ENCODE measurements at regions not wholly inside any gene's neighbourhood (a gene's known extent, or its start where the extent isn't known, plus 50 kb on each side); places are given as distances from the start of the nearest gene placed in this dataset.

- no peak overlapping the region for H3K27ac Mint-ChIP-seq
- peaks cover 10% of the 10 kb centered on the region for H3K27me3 Mint-ChIP-seq
- POLR2A ChIA-PET, result no interaction called here
- no peak for ATAC-seq (ENCODE audit: low read depth)
- no peak for DNase-seq
- Histone ChIP-seq H3K79me2 (ENCODE audit: control insufficient read depth, insufficient read depth, low read length) (no peaks in the 10 kb centered on the region), H3K4me3 (ENCODE audit: control extremely low read depth in 1 of 5, extremely low read depth in 1 of 5, insufficient read depth in 1 of 5, low read depth in 2 of 5, low read length in 4 of 5) (no peak overlapping the region), H3K9ac (ENCODE audit: low read length) (no peak overlapping the region), H4K20me1 (ENCODE audit: control insufficient read depth, insufficient read depth, low read length, poor library complexity, severe bottlenecking) (no peaks in the 10 kb centered on the region), H3K27me3 (replicated peaks in 1 of 4; ENCODE audit: control extremely low read depth in 1 of 4, control insufficient read depth in 3 of 4, insufficient read depth in 4 of 4, low read length in 3 of 4) (no peaks in the 10 kb centered on the region), H3K36me3 (replicated peaks in 1 of 2; ENCODE audit: control extremely low read depth in 1 of 2, control insufficient read depth in 1 of 2, extremely low read depth in 1 of 2, insufficient read depth in 2 of 2, low read length in 1 of 2) (no peaks in the 10 kb centered on the region), H3K4me1 (ENCODE audit: control insufficient read depth in 2 of 2, insufficient read depth in 2 of 2, low read length in 2 of 2) (no peaks in the 10 kb centered on the region), H3K27ac (ENCODE audit: low read length in 2 of 2) (no peak overlapping the region), H3K9me3 (ENCODE audit: control extremely low read depth in 1 of 3, control insufficient read depth in 2 of 3, insufficient read depth in 1 of 3, low read length in 2 of 3) (no peaks in the 10 kb centered on the region), H2AFZ (ENCODE audit: insufficient read depth, low read depth, low read length, poor library complexity, severe bottlenecking) (no peak overlapping the region), H3K4me2 (replicated peaks; ENCODE audit: low read depth, low read length, poor library complexity, severe bottlenecking) (no peak overlapping the region)
- CTCF ChIA-PET, result no interaction called here
- WGBS (ENCODE audit: insufficient coverage), result no CpG with 5 or more reads among the region's 4 CpGs
- TF ChIP-seq, protein P1, sequence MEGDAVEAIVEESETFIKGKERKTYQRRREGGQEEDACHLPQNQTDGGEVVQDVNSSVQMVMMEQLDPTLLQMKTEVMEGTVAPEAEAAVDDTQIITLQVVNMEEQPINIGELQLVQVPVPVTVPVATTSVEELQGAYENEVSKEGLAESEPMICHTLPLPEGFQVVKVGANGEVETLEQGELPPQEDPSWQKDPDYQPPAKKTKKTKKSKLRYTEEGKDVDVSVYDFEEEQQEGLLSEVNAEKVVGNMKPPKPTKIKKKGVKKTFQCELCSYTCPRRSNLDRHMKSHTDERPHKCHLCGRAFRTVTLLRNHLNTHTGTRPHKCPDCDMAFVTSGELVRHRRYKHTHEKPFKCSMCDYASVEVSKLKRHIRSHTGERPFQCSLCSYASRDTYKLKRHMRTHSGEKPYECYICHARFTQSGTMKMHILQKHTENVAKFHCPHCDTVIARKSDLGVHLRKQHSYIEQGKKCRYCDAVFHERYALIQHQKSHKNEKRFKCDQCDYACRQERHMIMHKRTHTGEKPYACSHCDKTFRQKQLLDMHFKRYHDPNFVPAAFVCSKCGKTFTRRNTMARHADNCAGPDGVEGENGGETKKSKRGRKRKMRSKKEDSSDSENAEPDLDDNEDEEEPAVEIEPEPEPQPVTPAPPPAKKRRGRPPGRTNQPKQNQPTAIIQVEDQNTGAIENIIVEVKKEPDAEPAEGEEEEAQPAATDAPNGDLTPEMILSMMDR (IDR thresholded peaks at IDR 0.05), result no peak
- no peak for TF ChIP-seq EZH2 (IDR thresholded peaks at IDR 0.05; ENCODE audit: borderline replicate concordance, insufficient read depth, low read depth, low read length, poor library complexity, severe bottlenecking)
- peaks cover 4% of the 10 kb centered on the region for H3K4me1 Mint-ChIP-seq
- no peak overlapping the region for H3K4me3 Mint-ChIP-seq
- intact Hi-C loops (cut with micrococcal nuclease), result no loop called here
- no peaks in the 10 kb centered on the region for H3K9me3 Mint-ChIP-seq (ENCODE audit: insufficient read depth)
Measured at GRCh38 chr6:137683916-137684315, 183.1 kb upstream of the TNFAIP3 start.

DNA sequence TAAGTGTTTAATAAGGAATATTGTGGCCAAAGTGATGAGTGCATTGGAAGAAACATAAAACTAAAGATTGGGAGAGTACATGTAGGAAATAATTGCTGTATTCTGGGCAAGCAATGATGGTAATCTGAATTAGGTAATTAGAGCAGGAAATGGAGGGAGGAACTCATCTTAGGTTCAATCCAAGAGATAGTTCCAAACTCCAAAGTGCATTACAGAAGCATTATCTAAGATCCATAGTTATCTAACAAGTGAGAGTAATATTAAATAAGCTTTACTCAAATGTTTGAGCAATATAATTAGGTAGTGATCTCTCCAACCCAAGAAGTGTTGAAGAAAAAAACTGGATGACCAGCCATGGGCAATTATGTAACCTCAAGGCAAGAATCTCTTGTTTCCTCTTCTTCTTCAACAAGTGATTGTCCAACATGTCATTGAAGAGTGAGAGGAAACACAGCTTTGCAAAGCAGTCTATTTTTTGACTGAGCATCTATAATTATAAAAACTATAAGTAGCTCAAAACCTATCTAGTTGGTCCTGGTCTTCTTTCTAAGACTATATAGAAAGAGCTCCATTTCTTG, 181.2 kb upstream of the TNFAIP3 start:
- ChIA-PET POLR2A (no interaction called here), CTCF (interaction anchor here (1.3 to 1.8 kb wide), 2 partner anchors 13 to 19 kb away, joined by 4 read pairs; no protein-coding TSS in a partner anchor)
- TF ChIP-seq, protein P1 (IDR thresholded peaks at IDR 0.05), result no peak
- no peak for TF ChIP-seq EZH2 (IDR thresholded peaks at IDR 0.05; ENCODE audit: borderline replicate concordance, insufficient read depth, low read depth, low read length, poor library complexity, severe bottlenecking)
- no peak overlapping the region for H3K4me3 ChIP-seq (ENCODE audit: control extremely low read depth in 1 of 5, extremely low read depth in 1 of 5, insufficient read depth in 1 of 5, low read depth in 2 of 5, low read length in 4 of 5)
- no peaks in the 10 kb centered on the region for H3K79me2 ChIP-seq (ENCODE audit: control insufficient read depth, insufficient read depth, low read length)
- intact Hi-C loops (cut with micrococcal nuclease), result no loop called here
- ATAC-seq (ENCODE audit: low read depth), result no peak
- peaks cover 1% of the 10 kb centered on the region for H3K4me1 Mint-ChIP-seq
- H3K4me3 Mint-ChIP-seq, result no peak overlapping the region
- no peaks in the 10 kb centered on the region for H3K9me3 Mint-ChIP-seq (ENCODE audit: insufficient read depth)
- H3K27ac Mint-ChIP-seq, result no peak overlapping the region
- peaks cover 5% of the 10 kb centered on the region for H3K27me3 Mint-ChIP-seq
- H3K27ac ChIP-seq (ENCODE audit: low read length in 2 of 2), result no peak overlapping the region
- no peak overlapping the region for H3K9ac ChIP-seq (ENCODE audit: low read length)
- no peaks in the 10 kb centered on the region for H3K27me3 ChIP-seq (replicated peaks in 1 of 4; ENCODE audit: control extremely low read depth in 1 of 4, control insufficient read depth in 3 of 4, insufficient read depth in 4 of 4, low read length in 3 of 4)
- no peaks in the 10 kb centered on the region for H3K36me3 ChIP-seq (replicated peaks in 1 of 2; ENCODE audit: control extremely low read depth in 1 of 2, control insufficient read depth in 1 of 2, extremely low read depth in 1 of 2, insufficient read depth in 2 of 2, low read length in 1 of 2)
- H3K9me3 ChIP-seq (ENCODE audit: control extremely low read depth in 1 of 3, control insufficient read depth in 2 of 3, insufficient read depth in 1 of 3, low read length in 2 of 3), result no peaks in the 10 kb centered on the region
- DNase-seq, result no peak
- H3K4me1 ChIP-seq (ENCODE audit: control insufficient read depth in 2 of 2, insufficient read depth in 2 of 2, low read length in 2 of 2), result no peaks in the 10 kb centered on the region
- H2AFZ ChIP-seq (ENCODE audit: insufficient read depth, low read depth, low read length, poor library complexity, severe bottlenecking), result no peak overlapping the region
- H3K4me2 ChIP-seq (replicated peaks; ENCODE audit: low read depth, low read length, poor library complexity, severe bottlenecking), result no peak overlapping the region
- no peaks in the 10 kb centered on the region for H4K20me1 ChIP-seq (ENCODE audit: control insufficient read depth, insufficient read depth, low read length, poor library complexity, severe bottlenecking)
